ENCODE measurements at regions not wholly inside any gene's neighbourhood (a gene's known extent, or its start where the extent isn't known, plus 50 kb on each side); places are given as distances from the start of the nearest gene placed in this dataset.

GRCh38 chr4:27176400-27176799 is 315.8 kb downstream of the STIM2 start:
- H3K9me3 ChIP-seq (ENCODE audit: control insufficient read depth, low read length, poor library complexity, severe bottlenecking): no peaks in the 10 kb centered on the region
- H3K36me3 Mint-ChIP-seq (ENCODE audit: low read depth): peaks cover 6% of the 10 kb centered on the region
- H3K4me1 Mint-ChIP-seq: no peaks in the 10 kb centered on the region
- ATAC-seq: no peak
- H3K27ac Mint-ChIP-seq: no peak overlapping the region
- no peak for DNase-seq
- H3K4me3 Mint-ChIP-seq: no peak overlapping the region
- H3K27me3 Mint-ChIP-seq: no peaks in the 10 kb centered on the region

GRCh38 chr4:27176881-27177280 is 316.2 kb downstream of the STIM2 start:
- H3K4me1 Mint-ChIP-seq: no peaks in the 10 kb centered on the region

GRCh38 chr4:27178061-27178460 is 317.4 kb downstream of the STIM2 start:
- ATAC-seq: no peak
- H3K27ac Mint-ChIP-seq: no peak overlapping the region

More at GRCh38 chr4:27176881-27177280, 316.2 kb downstream of the STIM2 start:
- Mint-ChIP-seq H3K27ac (no peak overlapping the region), H3K36me3 (ENCODE audit: low read depth) (peaks cover 6% of the 10 kb centered on the region), H3K27me3 (no peaks in the 10 kb centered on the region), H3K4me3 (no peak overlapping the region)
- DNase-seq (no peak), ATAC-seq (no peak)
- no peaks in the 10 kb centered on the region for H3K9me3 ChIP-seq (ENCODE audit: control insufficient read depth, low read length, poor library complexity, severe bottlenecking)

GRCh38 chr4:27181693-27182092 is 321.1 kb downstream of the STIM2 start:
- Mint-ChIP-seq H3K4me1 (no peaks in the 10 kb centered on the region), H3K27ac (no peak overlapping the region), H3K4me3 (no peak overlapping the region), H3K27me3 (no peaks in the 10 kb centered on the region), H3K36me3 (ENCODE audit: low read depth) (no peaks in the 10 kb centered on the region)
- no peaks in the 10 kb centered on the region for H3K9me3 ChIP-seq (ENCODE audit: control insufficient read depth, low read length, poor library complexity, severe bottlenecking)
- ATAC-seq (no peak), DNase-seq (no peak)

More at GRCh38 chr4:27178061-27178460, 317.4 kb downstream of the STIM2 start:
- Mint-ChIP-seq H3K4me3 (no peak overlapping the region), H3K27me3 (no peaks in the 10 kb centered on the region), H3K4me1 (no peaks in the 10 kb centered on the region), H3K36me3 (ENCODE audit: low read depth) (peaks cover 6% of the 10 kb centered on the region)
- no peak for DNase-seq
- no peaks in the 10 kb centered on the region for H3K9me3 ChIP-seq (ENCODE audit: control insufficient read depth, low read length, poor library complexity, severe bottlenecking)

- ATAC-seq (no peak), DNase-seq (no peak)
- no peak overlapping the region for H3K4me3 Mint-ChIP-seq
- no peaks in the 10 kb centered on the region for H3K36me3 Mint-ChIP-seq (ENCODE audit: low read depth)
- H3K27ac Mint-ChIP-seq: no peak overlapping the region
- H3K9me3 ChIP-seq (ENCODE audit: control insufficient read depth, low read length, poor library complexity, severe bottlenecking): no peaks in the 10 kb centered on the region
- H3K27me3 Mint-ChIP-seq: no peaks in the 10 kb centered on the region
- H3K4me1 Mint-ChIP-seq: no peaks in the 10 kb centered on the region
Measured at GRCh38 chr4:27182211-27182610, 321.6 kb downstream of the STIM2 start.

- ATAC-seq: no peak
- Mint-ChIP-seq H3K27me3 (peaks cover 5% of the 10 kb centered on the region), H3K27ac (no peak overlapping the region), H3K4me1 (no peaks in the 10 kb centered on the region), H3K36me3 (ENCODE audit: low read depth) (no peaks in the 10 kb centered on the region), H3K4me3 (no peak overlapping the region)
- H3K9me3 ChIP-seq (ENCODE audit: control insufficient read depth, low read length, poor library complexity, severe bottlenecking): no peaks in the 10 kb centered on the region
- no peak for DNase-seq
Measured at GRCh38 chr4:27184508-27185155, 324.0 kb downstream of the STIM2 start.

GRCh38 chr4:27186710-27187109 is 326.1 kb downstream of the STIM2 start:
- Mint-ChIP-seq H3K27me3 (peaks cover 10% of the 10 kb centered on the region), H3K27ac (no peak overlapping the region), H3K4me1 (no peaks in the 10 kb centered on the region), H3K4me3 (no peak overlapping the region), H3K36me3 (ENCODE audit: low read depth) (no peaks in the 10 kb centered on the region)
- H3K9me3 ChIP-seq (ENCODE audit: control insufficient read depth, low read length, poor library complexity, severe bottlenecking): no peaks in the 10 kb centered on the region
- DNase-seq: no peak
- ATAC-seq: no peak

GRCh38 chr4:27187786-27188185 is 327.1 kb downstream of the STIM2 start:
- no peaks in the 10 kb centered on the region for H3K36me3 Mint-ChIP-seq (ENCODE audit: low read depth)
- no peak for DNase-seq

GRCh38 chr4:27189683-27190082 is 329.0 kb downstream of the STIM2 start:
- H3K27ac Mint-ChIP-seq: no peak overlapping the region
- no peaks in the 10 kb centered on the region for H3K9me3 ChIP-seq (ENCODE audit: control insufficient read depth, low read length, poor library complexity, severe bottlenecking)
- ATAC-seq (no peak), DNase-seq (no peak)
- H3K36me3 Mint-ChIP-seq (ENCODE audit: low read depth): peaks cover 2% of the 10 kb centered on the region
- no peaks in the 10 kb centered on the region for H3K4me1 Mint-ChIP-seq
- H3K27me3 Mint-ChIP-seq: peaks cover 10% of the 10 kb centered on the region
- no peak overlapping the region for H3K4me3 Mint-ChIP-seq

More at GRCh38 chr4:27187786-27188185, 327.1 kb downstream of the STIM2 start:
- Mint-ChIP-seq H3K4me1 (no peaks in the 10 kb centered on the region), H3K27me3 (peaks cover 10% of the 10 kb centered on the region), H3K4me3 (no peak overlapping the region), H3K27ac (no peak overlapping the region)
- H3K9me3 ChIP-seq (ENCODE audit: control insufficient read depth, low read length, poor library complexity, severe bottlenecking): no peaks in the 10 kb centered on the region
- no peak for ATAC-seq

- DNase-seq: no peak
- Mint-ChIP-seq H3K27ac (no peak overlapping the region), H3K4me1 (no peaks in the 10 kb centered on the region), H3K4me3 (no peak overlapping the region), H3K27me3 (peaks cover 10% of the 10 kb centered on the region), H3K36me3 (ENCODE audit: low read depth) (peaks cover 2% of the 10 kb centered on the region)
- H3K9me3 ChIP-seq (ENCODE audit: control insufficient read depth, low read length, poor library complexity, severe bottlenecking): no peaks in the 10 kb centered on the region
- no peak for ATAC-seq
Measured at GRCh38 chr4:27191592-27191991, 331.0 kb downstream of the STIM2 start.

- Mint-ChIP-seq H3K4me3 (no peak overlapping the region), H3K27ac (no peak overlapping the region), H3K27me3 (peaks cover 5% of the 10 kb centered on the region), H3K4me1 (no peaks in the 10 kb centered on the region), H3K36me3 (ENCODE audit: low read depth) (peaks cover 2% of the 10 kb centered on the region)
- DNase-seq: no peak
- no peaks in the 10 kb centered on the region for H3K9me3 ChIP-seq (ENCODE audit: control insufficient read depth, low read length, poor library complexity, severe bottlenecking)
- no peak for ATAC-seq
Measured at GRCh38 chr4:27194599-27195176, 334.0 kb downstream of the STIM2 start.

GRCh38 chr4:27198246-27198645 is 337.6 kb downstream of the STIM2 start:
- Mint-ChIP-seq H3K4me3 (no peak overlapping the region), H3K27me3 (no peaks in the 10 kb centered on the region), H3K27ac (no peak overlapping the region), H3K36me3 (ENCODE audit: low read depth) (peaks cover 2% of the 10 kb centered on the region), H3K4me1 (no peaks in the 10 kb centered on the region)
- no peak for ATAC-seq
- no peaks in the 10 kb centered on the region for H3K9me3 ChIP-seq (ENCODE audit: control insufficient read depth, low read length, poor library complexity, severe bottlenecking)
- no peak for DNase-seq

- ATAC-seq: no peak
- no peaks in the 10 kb centered on the region for H3K27me3 Mint-ChIP-seq
Measured at GRCh38 chr4:27198971-27199370, 338.3 kb downstream of the STIM2 start.

GRCh38 chr4:27206009-27206408 is 345.4 kb downstream of the STIM2 start:
- no peaks in the 10 kb centered on the region for H3K4me1 Mint-ChIP-seq
- no peak for DNase-seq
- H3K36me3 Mint-ChIP-seq (ENCODE audit: low read depth): no peaks in the 10 kb centered on the region
- no peak for ATAC-seq
- H3K27me3 Mint-ChIP-seq: no peaks in the 10 kb centered on the region
- H3K9me3 ChIP-seq (ENCODE audit: control insufficient read depth, low read length, poor library complexity, severe bottlenecking): no peaks in the 10 kb centered on the region
- H3K4me3 Mint-ChIP-seq: no peak overlapping the region
- H3K27ac Mint-ChIP-seq: no peak overlapping the region

More at GRCh38 chr4:27198971-27199370, 338.3 kb downstream of the STIM2 start:
- peaks cover 2% of the 10 kb centered on the region for H3K36me3 Mint-ChIP-seq (ENCODE audit: low read depth)
- no peak for DNase-seq
- no peak overlapping the region for H3K27ac Mint-ChIP-seq
- H3K9me3 ChIP-seq (ENCODE audit: control insufficient read depth, low read length, poor library complexity, severe bottlenecking): no peaks in the 10 kb centered on the region
- H3K4me3 Mint-ChIP-seq: no peak overlapping the region
- H3K4me1 Mint-ChIP-seq: no peaks in the 10 kb centered on the region

Measured in T-helper 17 cell (primary cell).